ENCODE measurements at regions not wholly inside any gene's neighbourhood (a gene's known extent, or its start where the extent isn't known, plus 50 kb on each side); places are given as distances from the start of the nearest gene placed in this dataset.

DNA sequence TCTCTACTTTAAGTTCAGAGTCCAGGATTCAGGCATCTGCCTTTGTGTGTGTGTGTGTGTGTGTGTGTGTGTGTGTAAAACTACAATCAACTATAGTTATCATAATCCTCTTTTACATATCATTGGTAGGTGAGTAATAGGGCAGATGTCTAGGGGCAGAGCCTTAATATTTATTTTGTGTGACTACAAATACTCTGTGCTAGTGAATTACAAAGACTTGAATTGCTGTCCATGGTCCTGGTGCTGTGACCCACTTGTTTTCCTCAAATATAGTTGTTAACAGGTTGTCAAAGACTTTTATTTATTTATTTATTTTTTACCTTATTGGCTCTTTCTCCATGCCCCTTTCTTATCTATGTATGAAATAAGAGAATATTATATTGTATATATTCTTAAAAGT, 196.8 kb downstream of the ANXA1 start:
- no peak overlapping the region for H3K4me3 Mint-ChIP-seq (ENCODE audit: unreplicated experiment)
- DNase-seq, result no peak
- Histone ChIP-seq H3K36me3 (ENCODE audit: control insufficient read depth, insufficient read depth, low read length) (no peaks in the 10 kb centered on the region), H3K9me3 (no peaks in the 10 kb centered on the region), H3K27me3 (replicated peaks; ENCODE audit: control insufficient read depth, insufficient read depth, low read length) (no peaks in the 10 kb centered on the region), H3K4me1 (no peaks in the 10 kb centered on the region), H3K4me3 (ENCODE audit: low read depth, low read length) (no peak overlapping the region)
- TF ChIP-seq, protein P1, sequence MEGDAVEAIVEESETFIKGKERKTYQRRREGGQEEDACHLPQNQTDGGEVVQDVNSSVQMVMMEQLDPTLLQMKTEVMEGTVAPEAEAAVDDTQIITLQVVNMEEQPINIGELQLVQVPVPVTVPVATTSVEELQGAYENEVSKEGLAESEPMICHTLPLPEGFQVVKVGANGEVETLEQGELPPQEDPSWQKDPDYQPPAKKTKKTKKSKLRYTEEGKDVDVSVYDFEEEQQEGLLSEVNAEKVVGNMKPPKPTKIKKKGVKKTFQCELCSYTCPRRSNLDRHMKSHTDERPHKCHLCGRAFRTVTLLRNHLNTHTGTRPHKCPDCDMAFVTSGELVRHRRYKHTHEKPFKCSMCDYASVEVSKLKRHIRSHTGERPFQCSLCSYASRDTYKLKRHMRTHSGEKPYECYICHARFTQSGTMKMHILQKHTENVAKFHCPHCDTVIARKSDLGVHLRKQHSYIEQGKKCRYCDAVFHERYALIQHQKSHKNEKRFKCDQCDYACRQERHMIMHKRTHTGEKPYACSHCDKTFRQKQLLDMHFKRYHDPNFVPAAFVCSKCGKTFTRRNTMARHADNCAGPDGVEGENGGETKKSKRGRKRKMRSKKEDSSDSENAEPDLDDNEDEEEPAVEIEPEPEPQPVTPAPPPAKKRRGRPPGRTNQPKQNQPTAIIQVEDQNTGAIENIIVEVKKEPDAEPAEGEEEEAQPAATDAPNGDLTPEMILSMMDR (IDR thresholded peaks at IDR 0.05; ENCODE audit: insufficient read depth in 1 of 2, low read depth in 1 of 2, low read length in 1 of 2, severe bottlenecking in 1 of 2, unreplicated experiment in 1 of 2), result no peak
- BruUV-seq (replicated peaks), result no TSS peak
- no peaks in the 10 kb centered on the region for H3K4me1 Mint-ChIP-seq (ENCODE audit: low read depth, unreplicated experiment)
- ChIA-PET CTCF (no interaction called here), POLR2A (no interaction called here)
- H3K27me3 Mint-ChIP-seq (ENCODE audit: insufficient read depth, unreplicated experiment), result peaks cover 2% of the 10 kb centered on the region
- no peaks in the 10 kb centered on the region for H3K36me3 Mint-ChIP-seq (ENCODE audit: insufficient read depth, unreplicated experiment)
- no peak overlapping the region for H3K27ac Mint-ChIP-seq (ENCODE audit: unreplicated experiment)
- H3K9me3 Mint-ChIP-seq (ENCODE audit: unreplicated experiment), result no peaks in the 10 kb centered on the region
- intact Hi-C loops (cut with micrococcal nuclease; ENCODE audit: unreplicated experiment), result no loop called here

- Histone ChIP-seq H3K9me3 (no peaks in the 10 kb centered on the region), H3K4me3 (ENCODE audit: low read depth, low read length) (no peak overlapping the region), H3K27me3 (replicated peaks; ENCODE audit: control insufficient read depth, insufficient read depth, low read length) (no peaks in the 10 kb centered on the region), H3K4me1 (no peaks in the 10 kb centered on the region), H3K36me3 (ENCODE audit: control insufficient read depth, insufficient read depth, low read length) (no peaks in the 10 kb centered on the region)
- DNase-seq, result no peak
- no peaks in the 10 kb centered on the region for H3K4me1 Mint-ChIP-seq (ENCODE audit: low read depth, unreplicated experiment)
- no peaks in the 10 kb centered on the region for H3K27me3 Mint-ChIP-seq (ENCODE audit: insufficient read depth, unreplicated experiment)
- no peak overlapping the region for H3K27ac Mint-ChIP-seq (ENCODE audit: unreplicated experiment)
- ChIA-PET POLR2A (no interaction called here), CTCF (no interaction called here)
- BruUV-seq (replicated peaks), result no TSS peak
- intact Hi-C loops (cut with micrococcal nuclease; ENCODE audit: unreplicated experiment), result no loop called here
- H3K36me3 Mint-ChIP-seq (ENCODE audit: insufficient read depth, unreplicated experiment), result no peaks in the 10 kb centered on the region
- H3K4me3 Mint-ChIP-seq (ENCODE audit: unreplicated experiment), result no peak overlapping the region
- TF ChIP-seq, protein P1 (IDR thresholded peaks at IDR 0.05; ENCODE audit: insufficient read depth in 1 of 2, low read depth in 1 of 2, low read length in 1 of 2, severe bottlenecking in 1 of 2, unreplicated experiment in 1 of 2), result no peak
- no peaks in the 10 kb centered on the region for H3K9me3 Mint-ChIP-seq (ENCODE audit: unreplicated experiment)
These were observed 197.8 kb downstream of the ANXA1 start for GRCh38 chr9:73349476-73349875.

DNA sequence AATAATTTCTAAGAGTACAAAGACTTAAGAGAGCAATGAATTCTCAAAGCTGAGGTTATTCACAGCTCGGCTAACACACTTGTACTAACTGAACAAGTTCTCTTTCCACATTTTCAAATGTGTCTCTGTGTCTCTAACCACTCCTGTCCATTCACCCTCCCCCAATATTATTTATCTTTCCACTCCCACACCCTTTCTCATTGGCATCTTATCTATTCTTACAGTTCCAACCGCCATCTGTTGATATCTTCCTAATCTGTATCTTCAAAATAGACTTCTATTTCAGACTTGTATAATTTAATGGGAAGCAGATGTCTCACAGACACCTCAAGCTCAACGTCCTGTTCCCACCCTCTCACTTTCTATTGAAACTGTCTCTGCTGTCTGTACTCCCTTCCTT, 205.9 kb downstream of the ANXA1 start:
- no peaks in the 10 kb centered on the region for H3K27me3 Mint-ChIP-seq (ENCODE audit: insufficient read depth, unreplicated experiment)
- no TSS peak for BruUV-seq (replicated peaks)

More for the DNA sequence above, 205.9 kb downstream of the ANXA1 start:
- Mint-ChIP-seq H3K4me1 (ENCODE audit: low read depth, unreplicated experiment) (no peaks in the 10 kb centered on the region), H3K9me3 (ENCODE audit: unreplicated experiment) (no peaks in the 10 kb centered on the region), H3K36me3 (ENCODE audit: insufficient read depth, unreplicated experiment) (no peaks in the 10 kb centered on the region), H3K4me3 (ENCODE audit: unreplicated experiment) (no peak overlapping the region), H3K27ac (ENCODE audit: unreplicated experiment) (no peak overlapping the region)
- no peaks in the 10 kb centered on the region for H3K9me3 ChIP-seq
- H3K4me3 ChIP-seq (ENCODE audit: low read depth, low read length), result no peak overlapping the region
- TF ChIP-seq, protein P1 (IDR thresholded peaks at IDR 0.05; ENCODE audit: insufficient read depth in 1 of 2, low read depth in 1 of 2, low read length in 1 of 2, severe bottlenecking in 1 of 2, unreplicated experiment in 1 of 2), result no peak
- no peaks in the 10 kb centered on the region for H3K36me3 ChIP-seq (ENCODE audit: control insufficient read depth, insufficient read depth, low read length)
- CTCF ChIA-PET, result no interaction called here
- H3K4me1 ChIP-seq, result no peaks in the 10 kb centered on the region
- H3K27me3 ChIP-seq (replicated peaks; ENCODE audit: control insufficient read depth, insufficient read depth, low read length), result no peaks in the 10 kb centered on the region
- intact Hi-C loops (cut with micrococcal nuclease; ENCODE audit: unreplicated experiment), result no loop called here
- POLR2A ChIA-PET, result no interaction called here
- no peak for DNase-seq

All from Caco-2 (cell line).